Right lobe of liver (tissue), 4 donors: ENCODE measurements at regions not wholly inside any gene's neighbourhood (a gene's known extent, or its start where the extent isn't known, plus 50 kb on each side); places are given as distances from the start of the nearest gene placed in this dataset.

Experiments used
- CTCF ChIP-seq, 4 donors: fragments of 200-600 bp in 3 of 4; fragments of 450-650 bp in 1 of 4; IDR thresholded peaks; one replicate each; pipeline versions ENCODE4 v1.5.1 to v1.8.0; 2016 to 2022; ENCODE audit warnings: antibody characterized with exemption in 4 of 4, mild to moderate bottlenecking in 2 of 4
- POLR2A ChIP-seq: fragments of 450-650 bp; IDR thresholded peaks from one replicate; pipeline ENCODE4 v1.6.1; 2017; ENCODE audit warnings: antibody characterized with exemption, mild to moderate bottlenecking
- donor health status: DM: no; HTN: no; CAD: no.
- donor health status: DM: no; HTN: no; CAD: no.
- donor health status: DM: no; HTN: yes; CAD: no.

- no peak for TF ChIP-seq CTCF (IDR thresholded peaks at IDR 0.05)
- TF ChIP-seq POLR2A = no peak
Observed at GRCh38 chr18:77472509-77472908, 222.9 kb downstream of the GALR1 start.
